Stimulated activated effector memory CD8-positive, alpha-beta T cell treated with anti-CD3 and anti-CD28 coated beads, Interleukin-12 subunit alpha, Interleukin-12 subunit beta, amount 100 ng/mL, for 72 hours (primary cell): ENCODE measurements at regions not wholly inside any gene's neighbourhood (a gene's known extent, or its start where the extent isn't known, plus 50 kb on each side); places are given as distances from the start of the nearest gene placed in this dataset.

Experiments
- ATAC-seq: fragments of 150-1000 bp; cut with Tn5 transposase; 2 replicates; pipeline ENCODE4 v1.10.0; 2021
- DNase-seq, 2 donors: peaks; one replicate each; pipeline ENCODE4 v3.0.0; 2021 to 2022; ENCODE audit warnings: low spot score in 2 of 2
- H3K27ac Mint-ChIP-seq: one replicate; pipeline ENCODE4 v1.8.0; 2022; ENCODE audit warnings: mild to moderate bottlenecking, mixed read lengths
- H3K36me3 Mint-ChIP-seq: one replicate; pipeline ENCODE4 v1.8.0; 2022; ENCODE audit warnings: mild to moderate bottlenecking, mixed read lengths
- H3K4me1 Mint-ChIP-seq: one replicate; pipeline ENCODE4 v1.8.0; 2022; ENCODE audit warnings: mixed read lengths
- H3K4me3 Mint-ChIP-seq: one replicate; pipeline ENCODE4 v1.8.0; 2022; ENCODE audit warnings: mild to moderate bottlenecking, mixed read lengths
- H3K9me3 Mint-ChIP-seq: one replicate; pipeline ENCODE4 v1.8.0; 2022; ENCODE audit warnings: mixed read lengths

DNA sequence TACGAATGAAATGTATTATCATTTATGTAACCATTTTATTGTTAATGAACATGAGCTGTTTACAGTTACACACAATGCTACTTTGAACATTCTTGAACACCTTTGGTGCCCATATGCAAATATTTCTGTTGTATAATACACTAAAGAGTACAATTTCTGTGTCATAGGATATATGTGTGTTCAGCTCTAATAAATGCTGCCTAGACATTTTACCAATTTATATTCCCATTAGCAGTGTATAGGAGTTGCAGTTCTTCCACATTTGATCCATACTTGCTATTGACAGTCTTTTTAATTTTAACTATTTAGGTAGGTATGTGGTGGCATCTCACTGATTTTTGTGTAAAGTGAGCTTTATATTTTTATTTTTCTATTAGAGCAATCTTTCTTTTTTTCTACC is 331.8 kb downstream of the ZIC1 start:
- Mint-ChIP-seq H3K36me3 (no peaks in the 10 kb centered on the region), H3K4me3 (no peak overlapping the region)

DNA sequence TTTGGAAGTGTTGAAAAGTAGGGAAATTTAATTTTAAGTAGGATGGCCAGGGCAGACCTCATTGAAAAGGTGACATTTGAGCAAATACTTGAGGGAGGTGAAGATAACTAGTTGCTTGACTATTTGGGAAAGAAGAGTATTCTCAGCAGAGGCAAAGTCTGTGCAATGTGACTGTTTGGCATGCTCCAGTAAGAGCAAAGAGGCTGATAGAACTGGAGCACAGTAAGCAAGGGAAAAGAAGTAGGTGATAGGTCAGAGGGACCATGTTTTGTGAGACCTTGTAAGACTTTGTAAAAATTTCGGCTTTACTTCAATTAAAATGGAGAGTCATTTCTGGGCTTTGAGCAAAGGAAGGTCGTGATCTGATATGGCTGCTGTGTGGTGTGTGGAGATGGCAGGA is 335.8 kb downstream of the ZIC1 start:
- Mint-ChIP-seq H3K36me3 (no peaks in the 10 kb centered on the region), H3K4me3 (no peak overlapping the region), H3K4me1 (no peaks in the 10 kb centered on the region), H3K27ac (no peak overlapping the region), H3K9me3 (peaks cover 14% of the 10 kb centered on the region)
- ATAC-seq (no peak), DNase-seq (no peak)

More for the DNA sequence above, 331.8 kb downstream of the ZIC1 start:
- DNase-seq (no peak), ATAC-seq (no peak)
- no peak overlapping the region for H3K27ac Mint-ChIP-seq
- H3K9me3 Mint-ChIP-seq: peaks cover 5% of the 10 kb centered on the region
- no peaks in the 10 kb centered on the region for H3K4me1 Mint-ChIP-seq

DNA sequence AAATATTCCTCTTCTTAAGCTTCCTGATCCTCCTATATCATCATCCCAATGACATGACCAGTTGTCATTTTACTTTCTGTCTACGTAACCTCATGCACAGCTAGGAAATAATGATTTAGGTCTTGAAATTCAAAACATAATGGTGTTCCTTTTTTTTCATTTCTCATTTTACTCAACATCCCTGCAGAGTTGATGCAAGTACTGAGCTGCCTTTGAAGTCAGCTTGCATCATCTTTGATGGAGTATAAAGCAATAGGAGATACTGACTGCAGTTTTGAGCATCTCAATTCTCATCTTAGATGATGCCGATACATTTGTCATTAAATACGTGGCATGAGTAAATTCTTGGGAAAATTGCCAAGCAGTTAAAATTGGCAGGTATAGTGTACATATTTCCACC is 346.1 kb downstream of the ZIC1 start:
- no peak for DNase-seq

DNA sequence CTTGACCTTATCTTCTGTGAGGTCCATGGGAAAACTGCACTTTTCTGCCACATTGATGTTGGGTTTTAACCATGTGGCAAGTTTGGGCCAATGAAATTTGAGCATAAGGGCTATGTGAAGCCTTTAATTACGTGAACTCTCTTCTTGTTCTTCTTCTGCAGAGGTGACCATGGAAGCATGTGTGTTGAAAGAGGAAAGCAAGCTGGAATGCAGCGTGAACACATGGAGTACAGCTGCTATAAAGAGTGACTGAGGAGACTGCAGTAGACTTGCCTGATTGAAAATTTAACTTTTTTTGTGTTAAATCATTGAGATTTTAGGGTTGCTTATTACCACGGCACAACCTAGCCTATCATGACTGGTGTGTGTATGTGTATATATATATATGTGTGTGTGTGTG is 347.3 kb downstream of the ZIC1 start:
- no peak for DNase-seq
- no peak for ATAC-seq
- H3K4me1 Mint-ChIP-seq: no peaks in the 10 kb centered on the region
- H3K9me3 Mint-ChIP-seq: peaks cover 11% of the 10 kb centered on the region
- H3K36me3 Mint-ChIP-seq: no peaks in the 10 kb centered on the region
- H3K27ac Mint-ChIP-seq: no peak overlapping the region
- no peak overlapping the region for H3K4me3 Mint-ChIP-seq

More for the DNA sequence above, 346.1 kb downstream of the ZIC1 start:
- Mint-ChIP-seq H3K4me1 (no peaks in the 10 kb centered on the region), H3K27ac (no peak overlapping the region), H3K4me3 (no peak overlapping the region), H3K36me3 (no peaks in the 10 kb centered on the region), H3K9me3 (peaks cover 14% of the 10 kb centered on the region)
- ATAC-seq: no peak

DNA sequence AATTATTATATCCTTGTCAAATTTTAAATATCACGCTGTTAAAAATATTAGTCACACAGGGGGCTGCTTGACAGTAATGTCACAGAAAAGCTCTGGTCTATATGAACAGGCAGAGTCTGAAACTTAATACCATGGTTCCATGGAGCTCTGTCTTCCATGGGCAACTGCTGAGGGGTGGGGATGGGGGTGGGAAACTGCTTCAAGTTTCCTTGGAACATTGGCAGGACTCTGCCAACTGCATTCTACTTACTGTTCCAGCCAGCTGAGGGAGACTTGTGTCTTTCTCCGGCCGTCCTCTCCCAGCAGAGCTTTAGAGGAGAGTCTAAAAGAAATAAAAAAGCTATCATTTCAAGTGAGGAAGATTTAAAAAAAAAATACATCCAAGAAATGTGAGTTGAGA is 348.7 kb downstream of the ZIC1 start:
- Mint-ChIP-seq H3K4me3 (no peak overlapping the region), H3K27ac (no peak overlapping the region), H3K36me3 (no peaks in the 10 kb centered on the region), H3K4me1 (no peaks in the 10 kb centered on the region), H3K9me3 (peaks cover 9% of the 10 kb centered on the region)
- ATAC-seq: no peak
- no peak for DNase-seq

DNA sequence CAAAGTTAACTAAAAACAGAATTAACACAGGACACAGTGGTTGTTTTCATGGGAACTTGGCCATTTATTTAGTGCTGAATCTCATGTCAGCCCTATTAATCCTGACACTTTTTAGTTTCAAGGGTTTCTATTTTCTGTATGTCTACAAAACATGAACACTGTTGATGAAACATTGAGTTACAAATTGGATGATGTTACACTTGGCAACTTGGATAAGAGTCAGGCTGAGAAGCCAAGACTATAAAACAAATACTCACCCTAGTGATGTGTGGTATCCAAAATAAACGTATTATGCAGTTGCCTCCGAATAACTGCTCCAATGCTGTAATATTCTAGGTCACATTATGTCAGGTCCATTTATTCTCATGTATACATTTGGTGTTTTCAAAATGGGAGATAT is 349.6 kb downstream of the ZIC1 start:
- H3K4me1 Mint-ChIP-seq: no peaks in the 10 kb centered on the region
- H3K36me3 Mint-ChIP-seq: no peaks in the 10 kb centered on the region
- no peak overlapping the region for H3K4me3 Mint-ChIP-seq
- no peak for DNase-seq
- no peak overlapping the region for H3K27ac Mint-ChIP-seq
- no peak for ATAC-seq
- H3K9me3 Mint-ChIP-seq: peaks cover 9% of the 10 kb centered on the region

DNA sequence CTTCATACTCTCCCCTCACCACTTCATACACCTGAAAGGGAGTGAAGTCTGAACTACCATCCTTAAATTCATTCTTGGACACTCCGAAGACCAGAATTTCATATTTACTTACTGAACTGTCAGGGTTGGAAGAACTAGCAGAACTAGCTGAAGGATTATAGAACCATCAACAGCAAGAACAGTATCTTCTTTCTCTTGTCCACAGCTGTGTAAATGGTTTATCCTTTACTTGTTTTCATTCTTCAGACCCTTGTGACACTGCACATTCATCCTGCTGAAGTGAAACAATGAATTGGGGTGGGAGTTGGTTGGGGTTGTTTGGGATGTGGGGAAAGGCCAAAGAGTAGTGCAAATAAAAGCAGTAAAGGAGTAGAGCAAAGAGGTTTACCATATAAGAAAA is 350.9 kb downstream of the ZIC1 start:
- no peak for ATAC-seq
- no peak overlapping the region for H3K27ac Mint-ChIP-seq
- DNase-seq: no peak
- H3K4me3 Mint-ChIP-seq: no peak overlapping the region
- H3K9me3 Mint-ChIP-seq: peaks cover 11% of the 10 kb centered on the region
- no peaks in the 10 kb centered on the region for H3K36me3 Mint-ChIP-seq
- H3K4me1 Mint-ChIP-seq: no peaks in the 10 kb centered on the region

DNA sequence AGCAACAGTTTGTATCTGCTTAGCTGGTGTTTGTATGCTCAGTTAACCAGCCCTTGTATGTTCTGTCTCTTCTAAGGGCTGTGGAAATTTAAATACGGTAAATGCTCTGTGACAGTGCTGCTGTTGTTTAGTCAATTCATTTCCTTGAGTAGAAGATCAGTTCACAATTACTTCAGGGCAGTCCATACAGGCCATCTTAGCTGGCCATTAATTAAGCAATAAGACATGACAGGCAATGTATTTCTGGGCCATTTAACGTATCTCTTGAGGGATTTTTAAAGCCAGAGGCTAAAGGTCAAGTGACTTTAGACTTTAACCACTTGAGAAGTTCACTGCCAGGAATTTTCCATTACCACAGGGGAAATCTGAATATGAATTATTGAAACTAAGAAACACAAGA is 351.8 kb downstream of the ZIC1 start:
- ATAC-seq: no peak
- no peaks in the 10 kb centered on the region for H3K4me1 Mint-ChIP-seq
- H3K9me3 Mint-ChIP-seq: peaks cover 11% of the 10 kb centered on the region
- DNase-seq: no peak
- H3K36me3 Mint-ChIP-seq: no peaks in the 10 kb centered on the region
- H3K4me3 Mint-ChIP-seq: no peak overlapping the region
- no peak overlapping the region for H3K27ac Mint-ChIP-seq

DNA sequence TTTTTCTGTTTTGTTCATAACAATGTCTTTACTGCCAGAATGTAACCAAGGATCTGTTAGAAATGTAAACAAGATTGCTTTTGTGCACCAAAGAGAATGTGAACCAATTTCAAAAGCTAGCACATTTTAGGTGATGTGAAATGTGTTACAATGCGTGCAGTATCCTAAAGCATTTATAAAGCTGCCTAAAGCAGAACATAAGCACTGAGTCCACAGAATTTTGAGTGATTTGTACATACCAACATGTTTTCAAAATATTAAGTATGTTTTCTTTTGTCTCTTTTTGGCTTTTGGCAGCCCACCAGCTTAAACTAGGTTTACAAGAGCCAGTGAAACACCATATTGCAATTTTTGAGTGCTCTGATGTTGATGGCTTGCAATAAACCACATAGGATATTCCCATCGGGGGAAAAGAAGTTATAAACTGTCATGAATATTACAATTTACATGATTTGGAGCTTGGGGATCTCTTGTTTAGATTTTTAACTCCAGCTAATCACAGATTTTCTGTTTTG is 364.0 kb downstream of the ZIC1 start:
- Mint-ChIP-seq H3K36me3 (no peaks in the 10 kb centered on the region), H3K4me3 (no peak overlapping the region), H3K27ac (no peak overlapping the region), H3K4me1 (no peaks in the 10 kb centered on the region), H3K9me3 (peaks cover 9% of the 10 kb centered on the region)
- ATAC-seq: no peak
- DNase-seq: no peak

DNA sequence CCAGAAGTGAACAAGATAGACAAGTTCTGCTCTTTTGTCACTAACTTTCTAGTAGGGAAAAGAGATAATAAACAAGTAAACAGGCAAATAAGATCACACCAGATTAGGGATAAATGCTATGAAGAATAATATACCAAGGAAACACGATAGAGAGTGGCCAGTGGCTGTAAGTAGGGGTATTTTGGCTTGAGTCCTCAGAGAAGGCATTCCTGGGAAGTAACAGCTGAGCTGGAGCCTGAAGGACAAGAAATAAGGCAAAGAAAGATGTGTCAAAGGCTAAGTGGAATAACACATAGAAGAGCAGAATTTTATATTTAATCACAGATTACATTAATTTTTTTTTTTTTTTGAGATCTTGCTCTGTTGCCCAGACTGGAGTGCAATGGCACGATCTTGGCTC is 366.2 kb downstream of the ZIC1 start:
- Mint-ChIP-seq H3K36me3 (no peaks in the 10 kb centered on the region), H3K4me3 (no peak overlapping the region), H3K4me1 (no peaks in the 10 kb centered on the region), H3K27ac (no peak overlapping the region), H3K9me3 (peaks cover 2% of the 10 kb centered on the region)
- no peak for DNase-seq
- no peak for ATAC-seq

DNA sequence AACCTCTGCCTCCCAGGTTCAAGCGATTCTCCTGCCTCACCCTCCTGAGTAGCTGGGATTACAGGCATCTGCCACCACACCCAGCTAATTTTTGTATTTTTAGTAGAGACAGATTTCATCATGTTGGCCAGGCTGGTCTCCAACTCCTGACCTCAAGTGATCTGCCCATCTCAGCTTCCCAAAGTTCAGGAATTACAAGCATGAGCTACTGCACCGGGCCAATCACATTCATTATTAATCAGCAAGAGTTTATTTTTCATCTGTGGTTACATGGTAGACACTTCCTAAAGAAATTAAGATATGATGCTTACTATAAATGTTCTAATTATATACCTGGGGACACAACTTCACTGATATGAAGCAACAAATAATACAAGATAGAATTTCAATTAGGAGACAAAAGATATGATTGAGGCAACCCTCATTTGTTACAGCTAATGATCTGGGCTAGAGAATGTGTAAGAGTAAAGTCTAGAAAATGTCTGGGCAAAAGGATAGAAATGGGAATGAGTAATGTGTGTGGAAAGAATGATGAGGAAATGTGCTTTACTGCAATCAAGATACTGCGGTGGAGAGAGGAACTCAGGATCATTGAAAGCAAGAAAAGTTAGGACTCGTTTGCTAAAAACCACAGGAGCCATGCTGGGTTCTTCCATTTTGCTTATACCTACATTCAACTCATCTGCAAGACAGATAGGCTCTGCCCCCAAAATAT is 366.8 kb downstream of the ZIC1 start:
- Mint-ChIP-seq H3K4me1 (no peaks in the 10 kb centered on the region), H3K9me3 (peaks cover 2% of the 10 kb centered on the region), H3K36me3 (no peaks in the 10 kb centered on the region), H3K27ac (no peak overlapping the region), H3K4me3 (no peak overlapping the region)
- DNase-seq (no peak), ATAC-seq (no peak)

DNA sequence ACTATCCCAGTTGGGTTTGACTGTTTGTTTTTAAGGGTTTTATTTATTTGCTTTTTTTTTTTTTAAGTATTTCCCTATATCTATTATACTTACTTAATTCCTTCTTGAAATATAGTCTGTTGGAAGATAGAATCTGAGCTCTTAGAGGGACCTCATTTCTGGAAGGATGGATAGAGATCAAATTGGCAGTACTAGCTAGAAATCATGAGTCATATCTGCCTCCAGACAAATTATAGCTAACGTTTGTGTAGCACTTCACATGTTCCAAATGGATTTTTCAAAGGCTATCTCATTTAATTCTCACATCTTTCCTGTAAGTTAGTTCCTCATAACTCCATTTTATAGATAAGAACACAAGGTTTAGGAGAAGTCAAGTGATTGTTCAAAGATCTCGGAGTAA is 384.7 kb downstream of the ZIC1 start:
- no peaks in the 10 kb centered on the region for H3K36me3 Mint-ChIP-seq
- no peak overlapping the region for H3K27ac Mint-ChIP-seq
- ATAC-seq (no peak), DNase-seq (no peak)
- no peaks in the 10 kb centered on the region for H3K4me1 Mint-ChIP-seq
- H3K9me3 Mint-ChIP-seq: peaks cover 9% of the 10 kb centered on the region
- no peak overlapping the region for H3K4me3 Mint-ChIP-seq

DNA sequence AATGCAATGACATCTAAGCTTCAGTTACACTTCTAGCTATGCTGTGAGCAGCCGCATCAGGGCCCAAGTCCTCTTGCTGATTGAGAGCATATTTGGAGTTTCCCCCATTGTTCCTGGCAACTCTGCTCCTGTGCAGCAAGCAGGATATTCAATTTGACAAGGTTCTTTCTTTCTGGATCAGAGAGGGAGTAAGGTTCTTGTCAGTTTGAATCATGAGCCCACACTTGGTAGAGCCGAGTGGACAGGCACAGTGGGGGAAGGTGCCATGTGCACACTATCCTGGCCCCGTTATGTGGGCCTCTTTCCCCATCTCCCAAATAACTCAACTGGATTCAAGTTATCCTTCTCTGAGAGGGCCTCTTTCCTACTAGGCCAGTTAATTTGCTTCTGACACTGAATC is 385.4 kb downstream of the ZIC1 start:
- H3K4me3 Mint-ChIP-seq: no peak overlapping the region
- H3K9me3 Mint-ChIP-seq: peaks cover 9% of the 10 kb centered on the region
- no peaks in the 10 kb centered on the region for H3K4me1 Mint-ChIP-seq
- ATAC-seq: no peak
- no peak for DNase-seq
- H3K27ac Mint-ChIP-seq: no peak overlapping the region
- no peaks in the 10 kb centered on the region for H3K36me3 Mint-ChIP-seq

DNA sequence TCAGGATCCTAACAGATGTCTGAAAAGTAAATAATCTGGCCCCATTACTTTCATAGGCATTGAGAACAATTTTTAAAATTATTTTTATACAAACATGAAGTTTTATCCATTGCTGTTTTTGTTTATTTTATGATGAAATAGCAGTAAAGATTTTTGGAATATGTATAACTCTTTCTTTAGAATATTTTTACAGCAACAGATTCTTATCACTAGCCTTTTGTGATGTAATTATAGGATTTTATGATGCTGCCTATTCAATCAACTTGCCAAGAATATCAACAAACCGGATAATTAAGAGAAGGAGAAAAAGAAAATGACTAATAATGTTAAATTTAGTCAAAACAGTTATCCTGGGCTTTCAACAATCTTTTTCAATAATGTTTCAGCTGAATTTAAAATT is 386.3 kb downstream of the ZIC1 start:
- Mint-ChIP-seq H3K36me3 (no peaks in the 10 kb centered on the region), H3K4me3 (no peak overlapping the region), H3K4me1 (no peaks in the 10 kb centered on the region), H3K9me3 (peaks cover 9% of the 10 kb centered on the region), H3K27ac (no peak overlapping the region)
- ATAC-seq (no peak), DNase-seq (no peak)

DNA sequence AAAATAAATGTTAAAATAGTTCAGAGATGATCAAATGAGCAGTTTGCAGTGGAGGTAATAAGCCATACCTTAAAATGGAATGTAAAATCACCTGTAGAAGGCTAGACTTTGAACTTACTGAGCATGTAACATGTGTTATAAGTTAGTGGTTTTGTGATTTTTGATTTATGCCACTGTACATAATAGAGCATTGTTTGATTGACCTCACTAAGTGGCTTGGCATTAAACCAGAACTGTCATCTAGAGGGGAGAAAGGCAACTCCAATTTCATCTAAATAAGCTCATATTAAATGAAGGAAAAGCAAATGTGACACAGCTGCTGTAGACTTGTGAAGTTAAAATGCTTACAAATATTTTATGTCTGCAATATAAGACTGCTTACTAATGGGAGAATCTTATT is 387.9 kb downstream of the ZIC1 start:
- Mint-ChIP-seq H3K9me3 (peaks cover 8% of the 10 kb centered on the region), H3K36me3 (no peaks in the 10 kb centered on the region), H3K4me1 (no peaks in the 10 kb centered on the region), H3K27ac (no peak overlapping the region), H3K4me3 (no peak overlapping the region)
- DNase-seq (no peak), ATAC-seq (no peak)

DNA sequence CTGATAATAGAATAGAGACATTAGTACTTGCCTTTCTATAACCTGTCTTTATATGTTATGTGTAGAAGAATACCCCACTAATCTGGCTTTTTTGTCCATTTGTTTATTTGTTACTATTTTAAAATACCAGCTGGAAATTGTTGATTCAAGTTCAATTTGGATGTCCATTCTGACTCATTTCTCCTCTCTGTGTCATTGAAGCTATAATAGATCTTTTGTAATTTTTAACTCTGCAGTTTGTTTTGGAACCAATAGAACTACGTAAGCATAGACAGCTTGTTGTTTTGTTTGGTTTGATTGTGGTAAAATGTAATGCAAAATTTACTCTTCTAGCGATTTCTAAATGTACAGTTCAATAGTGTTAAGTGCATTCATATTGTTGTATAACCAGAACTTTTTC is 390.4 kb downstream of the ZIC1 start:
- Mint-ChIP-seq H3K27ac (no peak overlapping the region), H3K4me1 (no peaks in the 10 kb centered on the region), H3K9me3 (peaks cover 5% of the 10 kb centered on the region), H3K4me3 (no peak overlapping the region), H3K36me3 (no peaks in the 10 kb centered on the region)
- ATAC-seq (no peak), DNase-seq (no peak)

DNA sequence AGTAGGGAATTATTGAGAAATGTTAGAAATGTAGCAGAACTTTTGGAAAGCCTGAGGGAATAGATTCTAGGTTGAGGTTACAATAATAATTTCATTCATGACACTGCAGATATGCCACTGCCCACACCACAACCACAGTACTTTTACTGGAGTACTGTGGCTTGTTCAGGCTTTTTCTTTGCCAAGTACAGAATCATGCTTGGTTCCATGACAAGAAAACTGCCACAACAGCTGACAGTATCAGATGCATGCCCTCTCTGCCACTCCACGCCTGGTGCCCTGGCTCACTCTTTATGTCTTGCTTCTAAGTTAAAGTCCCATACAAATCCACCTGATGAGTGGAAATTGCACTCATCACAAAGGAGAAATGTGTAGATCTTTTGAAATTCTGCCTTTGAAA is 398.6 kb downstream of the ZIC1 start:
- DNase-seq: no peak
- Mint-ChIP-seq H3K36me3 (no peaks in the 10 kb centered on the region), H3K27ac (no peak overlapping the region), H3K4me1 (no peaks in the 10 kb centered on the region), H3K4me3 (no peak overlapping the region), H3K9me3 (peaks cover 12% of the 10 kb centered on the region)
- no peak for ATAC-seq
